ENCODE measurements at regions not wholly inside any gene's neighbourhood (a gene's known extent, or its start where the extent isn't known, plus 50 kb on each side); places are given as distances from the start of the nearest gene placed in this dataset.

GRCh38 chr10:71043858-71044257 lies 155.5 kb upstream of the PCBD1 start:
- no peak for DNase-seq (ENCODE audit: low read depth in 2 of 3, low spot score in 1 of 3)

GRCh38 chr10:71044720-71045119 lies 156.4 kb upstream of the PCBD1 start:
- DNase-seq (ENCODE audit: low read depth in 2 of 3, low spot score in 1 of 3), result no peak

GRCh38 chr10:71045204-71045809 lies 156.9 kb upstream of the PCBD1 start:
- no peak for DNase-seq (ENCODE audit: low read depth in 2 of 3, low spot score in 1 of 3)

GRCh38 chr10:71045936-71046335 lies 157.6 kb upstream of the PCBD1 start:
- no peak for DNase-seq (ENCODE audit: low read depth in 2 of 3, low spot score in 1 of 3)

GRCh38 chr10:71046747-71047146 lies 158.4 kb upstream of the PCBD1 start:
- DNase-seq (ENCODE audit: low read depth in 2 of 3, low spot score in 1 of 3), result no peak

GRCh38 chr10:71048971-71049615 lies 160.7 kb upstream of the PCBD1 start:
- no peak for DNase-seq (ENCODE audit: low read depth in 2 of 3, low spot score in 1 of 3)

GRCh38 chr10:71049994-71050393 lies 161.6 kb upstream of the PCBD1 start:
- no peak for DNase-seq (ENCODE audit: low read depth in 2 of 3, low spot score in 1 of 3)

- no peak for DNase-seq (ENCODE audit: low read depth in 2 of 3, low spot score in 1 of 3)
Observed at GRCh38 chr10:71052076-71052660, 160.2 kb upstream of the UNC5B start.

- no peak for DNase-seq (ENCODE audit: low read depth in 2 of 3, low spot score in 1 of 3)
Observed at GRCh38 chr10:71052708-71053107, 159.7 kb upstream of the UNC5B start.

- no peak for DNase-seq (ENCODE audit: low read depth in 2 of 3, low spot score in 1 of 3)
Observed at GRCh38 chr10:71053169-71053895, 159.0 kb upstream of the UNC5B start.

- no peak for DNase-seq (ENCODE audit: low read depth in 2 of 3, low spot score in 1 of 3)
Observed at GRCh38 chr10:71058308-71058707, 154.1 kb upstream of the UNC5B start.

- DNase-seq (ENCODE audit: low read depth in 2 of 3, low spot score in 1 of 3), result no peak
Observed at GRCh38 chr10:71059054-71059818, 153.1 kb upstream of the UNC5B start.

- no peak for DNase-seq (ENCODE audit: low read depth in 2 of 3, low spot score in 1 of 3)
Observed at GRCh38 chr10:71059943-71060342, 152.4 kb upstream of the UNC5B start.

GRCh38 chr10:71060476-71061426 lies 151.6 kb upstream of the UNC5B start:
- DNase-seq (ENCODE audit: low read depth in 2 of 3, low spot score in 1 of 3), result no peak

- DNase-seq (ENCODE audit: low read depth in 2 of 3, low spot score in 1 of 3), result no peak
Observed at GRCh38 chr10:71061472-71061871, 150.9 kb upstream of the UNC5B start.

- DNase-seq (ENCODE audit: low read depth in 2 of 3, low spot score in 1 of 3), result no peak
Observed at GRCh38 chr10:71062156-71062555, 150.2 kb upstream of the UNC5B start.

- DNase-seq (ENCODE audit: low read depth in 2 of 3, low spot score in 1 of 3), result no peak
Observed at GRCh38 chr10:71063401-71063800, 149.0 kb upstream of the UNC5B start.

- DNase-seq (ENCODE audit: low read depth in 2 of 3, low spot score in 1 of 3), result no peak
Observed at GRCh38 chr10:71064413-71065118, 147.8 kb upstream of the UNC5B start.

- DNase-seq (ENCODE audit: low read depth in 2 of 3, low spot score in 1 of 3), result no peak
Observed at GRCh38 chr10:71065659-71066058, 146.7 kb upstream of the UNC5B start.

GRCh38 chr10:71066600-71066999 lies 145.8 kb upstream of the UNC5B start:
- no peak for DNase-seq (ENCODE audit: low read depth in 2 of 3, low spot score in 1 of 3)

All from stimulated activated CD4-positive, alpha-beta T cell treated with anti-CD3 and anti-CD28 coated beads, Interleukin-12 subunit alpha, Interleukin-12 subunit beta, amount 100 ng/mL, for 48 hours (primary cell).